Stimulated activated CD8-positive, alpha-beta memory T cell treated with anti-CD3 and anti-CD28 coated beads, Interleukin-4, amount 100 ng/mL, for 4 hours (primary cell): ENCODE measurements at regions not wholly inside any gene's neighbourhood (a gene's known extent, or its start where the extent isn't known, plus 50 kb on each side); places are given as distances from the start of the nearest gene placed in this dataset.
A peak's percentile ranks its signal among the peaks of the same experiment; 100 is the strongest.
"Not testable (repeated sequence)": the region's sequence is repeated elsewhere in the genome, so short reads cannot be mapped to it uniquely, and the experiment has no call there.

Experiments used
- DNase-seq, 2 donors: peaks; one replicate each; pipeline ENCODE4 v3.0.0-alpha.2; 2020; ENCODE audit warnings: low read depth in 2 of 2, low spot score in 1 of 2

DNA sequence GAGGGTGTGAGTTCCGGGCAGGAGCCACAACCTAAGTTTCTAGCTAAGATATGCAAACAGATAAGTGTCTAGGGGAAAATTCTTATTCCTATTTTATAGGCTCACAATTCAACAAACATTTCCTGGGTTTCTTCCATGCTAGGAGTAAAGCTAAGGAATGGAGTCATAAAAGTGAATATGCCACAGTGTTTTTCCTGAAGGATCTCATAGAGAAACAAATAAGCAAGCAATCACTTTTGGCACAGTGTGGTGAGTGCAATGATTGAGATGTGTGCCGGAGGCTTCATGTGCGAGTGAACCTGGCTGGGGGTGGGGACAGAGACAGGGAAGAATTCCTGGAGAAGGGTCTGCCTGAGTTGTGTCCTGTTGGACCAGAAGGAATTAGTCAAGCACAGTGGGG lies 147.4 kb downstream of the TENT5C start:
- no peak for DNase-seq

DNA sequence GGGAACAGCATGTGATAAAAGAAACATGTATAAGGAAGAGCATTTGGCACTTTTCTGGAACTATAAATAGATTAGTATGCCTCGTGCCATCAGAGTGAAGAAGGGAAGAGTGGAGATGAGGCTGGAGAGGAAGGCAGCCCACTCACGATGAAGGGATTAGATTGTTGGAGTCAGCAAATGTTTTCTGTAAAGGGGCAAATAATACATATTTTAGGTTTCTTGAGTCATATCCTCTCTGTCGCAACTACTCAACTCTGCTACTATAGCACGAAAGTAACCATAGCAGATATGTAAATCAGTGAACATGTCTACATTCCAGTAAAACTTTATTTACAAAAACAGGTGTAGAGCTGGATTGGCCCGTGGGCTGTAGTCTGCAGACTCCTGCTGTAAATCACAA lies 147.8 kb downstream of the TENT5C start:
- DNase-seq: no peak

DNA sequence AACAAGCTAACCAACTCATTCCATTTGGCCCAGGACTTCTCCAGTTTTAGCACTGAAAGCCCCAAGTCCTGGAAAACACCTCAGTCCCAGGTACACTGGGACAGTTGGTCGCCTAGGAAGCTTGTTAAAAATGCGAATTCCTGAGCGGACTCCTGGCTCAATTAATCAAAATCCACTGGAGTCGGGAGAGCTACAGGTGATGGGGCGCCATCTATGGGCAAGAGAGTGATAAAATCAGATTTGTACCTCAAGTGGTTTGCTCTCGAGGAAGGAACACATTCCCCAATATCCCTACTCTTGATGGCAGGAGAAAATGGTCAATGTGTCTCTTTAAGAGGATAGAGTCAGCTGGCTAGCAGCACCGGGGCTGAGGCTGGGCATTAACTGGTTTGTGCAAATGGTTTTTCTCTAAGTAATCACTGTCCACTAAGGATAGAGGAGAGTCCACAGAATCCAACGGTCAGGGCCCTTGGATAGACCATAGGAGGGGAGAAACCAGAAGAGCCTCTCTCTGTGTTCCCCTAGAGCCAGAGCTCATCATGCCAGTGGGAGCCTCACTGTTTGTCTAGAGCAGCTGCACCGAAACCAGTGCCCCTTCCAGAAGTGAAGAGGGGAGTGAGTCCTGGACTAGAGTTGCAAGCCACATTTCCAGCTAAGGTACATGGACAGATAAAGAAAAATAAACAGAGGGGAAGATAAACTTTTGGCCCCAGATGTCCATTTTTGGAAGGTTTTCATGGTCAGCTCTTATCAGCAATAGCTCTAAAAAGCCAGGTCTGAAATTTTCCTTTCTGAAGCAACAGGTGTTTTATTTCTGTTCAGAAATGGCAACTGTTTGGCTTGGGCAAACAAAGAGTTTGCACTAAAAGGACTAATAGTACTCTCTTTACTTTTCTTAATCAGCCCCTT lies 148.5 kb downstream of the TENT5C start:
- no peak for DNase-seq

DNA sequence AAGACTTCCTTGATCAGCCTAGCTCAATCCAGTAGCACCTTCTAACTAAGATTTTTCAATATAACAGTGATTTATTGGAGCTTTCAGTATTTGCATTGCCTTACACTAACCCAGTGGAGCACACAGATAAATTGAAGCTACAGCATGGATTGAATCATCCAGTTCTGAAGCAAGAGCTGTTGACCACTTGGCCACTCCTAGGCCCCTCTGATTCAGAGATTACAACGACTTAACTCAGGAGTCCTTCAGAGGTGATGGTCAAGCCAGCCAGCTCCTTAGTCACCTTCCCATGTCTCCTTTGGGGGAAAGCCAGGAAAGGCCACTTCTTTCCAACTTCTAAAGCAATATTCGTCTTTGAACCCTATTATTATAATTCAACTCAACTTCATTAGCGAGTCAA lies 151.8 kb downstream of the TENT5C start:
- no peak for DNase-seq

DNA sequence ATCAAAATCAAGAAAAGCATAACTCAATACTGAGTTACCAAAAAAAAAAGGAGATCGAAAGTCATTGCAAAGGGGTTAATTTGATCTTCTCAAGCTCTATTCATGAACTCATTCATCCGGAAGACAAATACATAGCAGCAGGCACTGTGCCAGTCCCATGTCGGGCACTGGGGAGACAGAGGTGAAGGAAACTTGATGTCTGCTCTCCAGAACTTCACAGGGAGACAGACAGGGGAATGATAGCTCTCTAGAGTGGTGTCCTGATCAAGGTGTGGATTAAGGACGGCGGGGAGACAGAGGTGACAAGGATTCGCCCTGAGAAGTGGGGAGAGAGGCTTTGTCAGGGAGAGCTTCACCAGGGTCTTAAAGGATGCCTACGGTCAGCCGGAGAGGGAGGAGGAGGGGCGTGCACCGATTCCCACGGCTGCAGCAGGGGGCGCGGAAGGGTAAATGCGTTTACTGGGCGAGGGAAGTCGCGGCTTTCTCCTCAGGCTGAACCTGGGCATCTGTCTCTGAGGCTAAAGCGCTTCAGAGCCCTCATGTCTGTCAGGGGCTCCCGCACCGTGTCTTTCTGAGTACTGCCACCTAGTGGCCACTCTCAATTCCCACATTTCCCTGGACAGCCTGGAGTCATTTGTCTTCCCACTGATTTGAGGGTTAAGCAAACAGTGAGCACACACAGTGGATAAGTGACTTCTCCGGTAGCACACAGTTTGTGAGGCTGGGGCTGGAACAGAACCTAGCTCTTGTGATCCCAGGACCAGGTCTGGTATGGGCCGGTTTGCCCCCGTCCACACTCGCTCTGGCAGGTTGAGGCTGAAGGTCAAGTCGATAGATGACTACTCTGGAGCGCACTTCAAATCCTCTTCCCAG lies 152.8 kb downstream of the TENT5C start:
- peak; percentile 20 to 22 for DNase-seq

DNA sequence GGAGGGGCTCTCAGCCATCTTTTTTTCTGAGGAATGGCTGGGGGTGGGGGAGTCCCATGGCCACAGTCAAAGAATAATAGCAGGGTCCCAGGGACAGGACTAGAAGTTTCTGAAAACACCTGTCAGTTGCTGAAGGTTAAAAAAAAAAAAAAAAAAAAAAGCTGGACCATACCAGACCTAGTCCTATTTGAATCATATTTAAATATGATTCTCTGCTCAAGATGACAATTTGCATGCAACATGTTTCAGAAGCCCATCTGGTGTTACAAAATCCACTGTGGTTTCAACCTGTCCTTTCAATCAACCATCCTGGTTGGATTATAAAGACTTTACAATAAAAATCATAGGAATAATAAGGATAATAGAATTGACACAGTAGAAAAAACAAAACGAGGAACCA lies 153.7 kb downstream of the TENT5C start:
- DNase-seq: no peak

DNA sequence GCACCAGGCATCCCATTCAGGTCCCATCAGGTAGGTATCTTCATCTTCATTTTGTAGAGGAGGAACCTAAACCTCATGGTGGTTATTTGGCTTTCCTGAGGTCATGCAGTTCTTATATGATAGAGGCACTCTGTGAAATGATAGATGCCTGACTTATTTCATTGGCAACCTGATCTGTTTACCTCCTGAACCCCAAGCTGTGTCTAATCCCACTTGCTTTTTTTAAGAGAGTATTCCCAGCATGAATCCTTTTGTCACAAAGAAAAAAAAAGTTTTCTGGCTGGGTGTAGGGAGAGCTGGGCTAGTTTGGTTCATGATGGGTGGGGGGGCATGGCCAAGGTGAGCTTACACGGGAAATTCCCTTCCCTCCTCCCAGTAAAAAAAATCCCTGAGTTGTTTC lies 154.2 kb downstream of the TENT5C start:
- no peak for DNase-seq

DNA sequence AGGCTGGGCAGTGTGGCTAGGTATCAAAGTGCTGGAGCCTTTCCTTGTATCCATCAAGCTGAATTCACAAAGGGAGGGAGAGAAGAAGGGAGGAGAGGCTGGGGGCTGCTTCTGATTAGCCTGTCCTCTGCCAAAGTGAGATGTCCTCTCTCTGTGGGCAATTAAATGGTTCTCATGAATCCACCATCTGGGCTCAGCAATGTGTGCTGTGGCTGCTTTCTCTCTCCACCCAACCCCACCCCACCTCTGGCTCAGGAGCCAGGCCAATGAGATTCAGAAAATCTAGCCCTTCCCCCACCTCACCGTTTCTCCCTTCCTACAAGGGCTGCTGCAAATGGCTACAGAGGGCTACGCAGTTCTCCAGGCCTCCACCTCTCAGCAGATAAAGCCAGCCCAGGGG lies 154.6 kb downstream of the TENT5C start:
- no peak for DNase-seq

DNA sequence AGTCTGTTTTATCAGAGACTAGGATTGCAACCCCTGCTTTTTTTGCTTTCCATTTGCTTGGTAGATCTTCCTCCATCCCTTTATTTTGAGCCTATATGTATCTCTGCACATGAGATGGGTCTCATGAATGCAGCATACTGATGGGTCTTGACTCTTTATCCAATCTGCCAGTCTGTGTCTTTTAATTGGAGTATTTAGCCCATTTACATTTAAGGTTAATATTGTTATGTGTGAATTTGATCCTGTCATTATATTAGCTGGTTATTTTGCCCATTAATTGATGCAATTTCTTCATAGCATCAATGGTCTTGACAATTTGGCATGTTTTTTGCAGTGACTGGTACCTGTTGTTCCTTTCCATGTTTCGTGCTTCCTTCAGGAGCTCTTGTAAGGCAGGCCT lies 161.7 kb downstream of the GDAP2 start:
- DNase-seq: not testable (repeated sequence)

DNA sequence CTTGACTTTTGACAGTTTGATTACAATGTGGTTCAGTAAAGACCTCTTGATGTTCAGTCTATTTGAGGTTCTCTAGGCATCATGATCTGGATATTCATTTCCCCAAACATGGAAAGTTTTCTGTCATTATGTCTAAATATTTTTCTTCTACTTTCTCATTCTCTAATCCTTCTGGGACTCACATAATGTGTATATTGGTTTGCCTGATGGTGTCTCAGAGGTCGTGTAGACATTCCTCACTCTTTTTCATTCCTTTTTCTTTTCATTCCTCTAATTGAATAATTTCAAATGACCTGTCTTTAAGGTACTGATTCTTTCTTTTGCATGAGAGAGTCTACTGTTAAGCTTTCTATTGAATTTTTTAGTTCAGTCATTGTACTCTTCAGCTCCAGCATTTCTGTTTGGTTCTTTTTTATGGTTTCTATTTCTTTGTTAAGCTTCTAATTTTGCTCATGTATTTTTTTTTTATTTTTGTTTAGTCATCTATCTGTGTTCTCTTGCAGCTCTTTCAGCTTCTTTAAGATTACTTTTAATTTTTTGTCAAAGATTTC lies 158.4 kb downstream of the GDAP2 start:
- DNase-seq: no peak

DNA sequence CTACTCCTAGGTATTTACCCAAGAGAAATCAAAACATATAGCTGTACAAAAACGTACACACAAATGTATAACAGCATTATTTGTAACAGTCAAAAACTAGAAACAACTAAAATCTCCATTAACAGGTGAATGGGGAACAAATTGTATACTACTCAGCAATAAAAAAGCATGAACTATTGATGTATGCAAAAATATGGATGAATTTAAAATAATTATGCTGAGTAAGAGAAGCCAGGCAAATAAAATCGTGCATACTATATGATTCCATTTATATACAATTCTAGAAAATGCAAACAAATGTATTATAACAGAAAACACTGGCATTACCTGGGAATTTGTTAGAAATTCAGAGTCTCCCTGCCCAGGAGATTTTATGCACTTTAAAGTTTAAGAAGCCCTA lies 150.1 kb downstream of the GDAP2 start:
- no peak for DNase-seq

DNA sequence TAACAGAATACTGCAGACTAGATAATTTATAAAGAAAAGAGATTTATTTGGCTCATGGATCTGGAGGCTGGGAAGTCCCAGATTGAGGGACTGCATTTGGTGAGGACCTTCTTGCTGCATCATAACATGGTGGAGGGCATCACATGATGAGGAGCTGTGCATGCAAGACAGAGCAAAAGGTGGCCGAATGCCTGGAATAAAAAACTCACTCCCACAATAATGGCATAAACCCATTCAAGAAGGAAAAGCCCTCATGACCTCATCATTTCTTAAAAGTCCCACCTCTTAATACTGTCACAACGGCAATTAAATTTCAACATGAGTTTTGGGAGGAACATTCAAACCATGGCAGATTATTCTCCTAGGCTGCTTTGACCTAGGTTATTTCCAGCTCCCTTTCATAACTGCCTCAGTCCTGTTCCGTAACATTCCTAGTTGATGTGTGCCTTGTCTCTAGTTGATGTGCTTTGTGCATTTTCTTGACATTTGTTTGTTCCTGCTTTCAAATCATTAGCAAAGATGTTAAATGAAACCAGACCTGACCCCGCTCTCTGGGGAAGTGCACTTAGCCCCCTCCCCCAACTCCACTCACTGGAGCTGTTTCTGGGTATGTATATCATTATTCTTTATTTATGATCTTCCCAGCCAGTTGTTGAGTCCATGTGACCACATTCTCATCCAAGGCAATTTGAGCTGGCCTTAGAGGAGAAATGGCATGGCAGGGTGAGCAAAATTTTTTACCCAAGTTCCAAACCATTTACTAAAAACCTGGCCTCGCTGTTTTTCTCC lies 148.5 kb downstream of the GDAP2 start:
- DNase-seq: no peak

DNA sequence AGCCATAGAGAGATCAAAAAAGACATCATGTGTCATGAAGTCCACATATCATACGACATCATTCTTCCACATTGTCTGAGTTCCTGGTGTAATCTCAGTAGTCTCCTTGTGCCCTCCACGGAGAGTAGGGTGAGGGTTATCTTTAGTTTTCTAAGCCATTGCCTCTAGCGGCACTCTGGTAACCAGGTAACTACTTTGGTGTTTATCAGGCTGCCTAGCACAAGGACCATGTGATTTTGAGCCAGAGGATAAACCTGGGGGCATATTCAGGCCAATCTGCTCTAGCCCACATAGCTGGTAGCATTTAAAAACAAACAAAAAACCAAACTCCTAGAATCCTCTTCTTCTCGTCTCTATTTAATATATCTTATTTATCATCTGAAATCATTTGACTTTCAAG lies 147.4 kb downstream of the GDAP2 start:
- DNase-seq: no peak

DNA sequence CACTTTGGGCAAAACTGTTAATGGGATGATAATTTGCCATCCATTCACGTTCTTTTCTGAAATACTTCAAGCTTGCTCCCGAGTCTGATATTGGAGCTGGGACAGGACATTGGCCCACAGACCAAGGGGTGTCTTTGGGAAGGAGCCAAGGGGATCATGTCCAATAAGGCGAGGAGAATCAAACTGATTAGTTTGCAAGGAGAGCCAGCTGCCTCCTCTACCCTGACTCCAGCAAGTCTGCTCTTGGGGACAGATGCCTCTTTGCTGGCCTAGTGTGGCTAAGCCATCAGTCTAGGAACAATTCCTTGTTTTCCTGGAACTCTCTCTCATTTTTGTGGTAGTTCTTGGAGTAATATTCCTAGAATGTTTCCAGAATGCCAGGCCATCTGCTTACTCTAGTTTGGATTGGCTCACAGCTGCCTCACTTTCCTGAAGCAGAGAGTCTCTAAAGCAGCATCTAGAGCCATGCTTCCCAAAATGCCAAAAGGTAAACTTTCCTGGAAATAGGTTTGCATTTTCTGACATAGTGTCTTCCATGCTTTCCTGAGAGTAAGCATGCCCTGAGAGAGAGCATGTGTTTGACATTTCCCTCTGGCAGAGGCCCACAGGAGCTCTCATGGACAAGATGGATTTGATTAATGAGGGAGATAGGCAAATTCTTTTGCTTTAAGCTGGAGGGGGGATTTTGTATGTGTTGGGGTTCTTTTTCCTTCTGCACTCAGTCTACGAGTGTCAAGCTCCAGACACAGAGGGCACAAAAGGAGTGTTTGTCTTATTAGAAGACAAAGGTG lies 145.6 kb downstream of the GDAP2 start:
- DNase-seq: no peak

DNA sequence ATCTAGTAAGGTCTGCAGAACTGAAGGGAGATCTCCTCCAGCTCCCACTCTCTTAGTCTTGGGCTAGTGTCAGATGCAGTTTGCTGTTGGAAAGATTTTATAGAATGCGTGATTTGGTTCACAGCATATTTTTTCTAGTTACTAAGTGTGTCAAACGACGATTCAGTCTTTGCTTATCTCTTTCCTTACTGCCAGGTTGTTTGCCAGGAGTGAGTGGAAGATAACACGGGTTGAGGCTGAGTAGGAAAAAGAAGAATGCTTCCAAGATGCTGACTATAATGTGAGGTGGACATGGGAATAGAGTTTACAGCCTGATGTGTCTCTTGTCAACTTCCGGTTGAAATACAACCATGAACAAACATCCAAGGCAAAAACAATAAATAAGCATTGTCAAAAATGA lies 141.4 kb downstream of the GDAP2 start:
- no peak for DNase-seq

DNA sequence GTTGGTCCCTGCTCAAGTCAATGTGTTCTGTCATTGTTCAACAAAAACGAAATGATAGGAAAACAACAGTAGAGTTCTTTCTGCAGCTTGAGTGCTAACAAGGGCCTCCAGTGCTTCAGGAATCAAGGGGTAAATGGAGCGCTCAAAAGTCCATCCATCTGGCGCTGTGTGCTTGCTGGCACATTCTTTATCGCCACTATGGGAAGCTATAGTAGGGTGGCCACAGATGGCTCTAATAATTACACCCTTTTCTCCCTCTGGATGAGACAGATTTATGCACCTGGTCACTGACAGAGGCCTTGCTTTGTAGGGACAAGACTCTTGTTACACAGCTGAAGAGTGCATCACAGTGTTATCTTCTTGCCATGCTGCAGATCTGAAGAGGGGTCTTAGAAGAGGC lies 136.0 kb downstream of the GDAP2 start:
- no peak for DNase-seq

DNA sequence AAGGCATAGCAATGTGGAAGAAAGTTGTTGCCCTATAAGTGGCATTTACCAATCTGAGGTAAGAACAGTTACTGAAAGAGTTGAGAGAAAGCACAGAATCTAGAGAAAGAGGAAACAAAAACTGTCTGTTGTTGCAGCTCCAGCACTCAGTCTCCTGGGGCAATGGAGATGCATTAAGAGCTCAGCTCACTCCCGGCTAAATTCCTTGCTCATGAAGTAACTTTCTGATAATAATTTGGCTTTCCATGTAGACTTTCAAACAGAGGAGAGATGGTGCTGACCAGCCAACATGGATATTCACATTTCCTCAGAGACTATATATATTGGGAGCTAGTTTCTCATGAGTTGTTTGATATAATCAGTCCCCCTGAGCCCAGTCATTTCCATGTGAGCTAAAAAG lies 135.3 kb downstream of the GDAP2 start:
- no peak for DNase-seq

DNA sequence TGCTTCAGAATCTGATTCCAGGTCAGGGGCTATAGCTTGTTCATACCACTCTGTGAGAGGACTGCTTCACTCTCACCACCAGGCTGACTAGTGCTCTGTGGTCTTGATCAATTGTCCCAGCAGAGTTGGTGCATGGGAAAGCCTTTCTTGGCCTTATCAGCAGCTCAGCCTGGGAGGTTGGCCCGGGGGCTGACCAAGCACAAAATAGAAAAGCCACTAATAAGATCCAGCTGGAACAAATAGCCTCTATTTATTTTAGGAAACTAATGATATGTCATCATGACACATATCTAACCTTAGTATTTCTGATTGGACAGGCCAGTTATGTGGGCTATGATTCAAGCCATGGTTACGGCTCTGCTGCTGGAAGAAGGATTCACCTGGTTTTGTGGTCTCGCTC lies 134.2 kb downstream of the GDAP2 start:
- no peak for DNase-seq

DNA sequence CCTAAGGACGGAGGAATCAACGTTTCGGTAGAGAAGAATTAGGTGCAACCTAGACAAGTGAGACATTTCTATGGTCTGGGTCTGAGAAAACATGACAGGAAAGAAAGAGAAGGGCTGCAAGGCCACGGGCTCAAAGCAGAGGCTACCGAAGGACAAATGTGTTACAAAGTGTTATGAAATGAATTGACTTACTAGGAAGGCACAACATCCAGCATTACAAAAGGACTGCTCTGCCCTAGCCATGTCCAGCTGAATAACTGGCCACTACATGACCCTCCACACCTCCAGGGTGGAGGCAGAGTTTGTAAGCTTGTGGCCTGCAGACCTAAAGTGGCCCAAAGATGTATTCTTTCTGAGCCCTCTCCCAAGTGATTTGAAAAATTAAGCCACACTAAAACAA lies 133.6 kb downstream of the GDAP2 start:
- DNase-seq: no peak

DNA sequence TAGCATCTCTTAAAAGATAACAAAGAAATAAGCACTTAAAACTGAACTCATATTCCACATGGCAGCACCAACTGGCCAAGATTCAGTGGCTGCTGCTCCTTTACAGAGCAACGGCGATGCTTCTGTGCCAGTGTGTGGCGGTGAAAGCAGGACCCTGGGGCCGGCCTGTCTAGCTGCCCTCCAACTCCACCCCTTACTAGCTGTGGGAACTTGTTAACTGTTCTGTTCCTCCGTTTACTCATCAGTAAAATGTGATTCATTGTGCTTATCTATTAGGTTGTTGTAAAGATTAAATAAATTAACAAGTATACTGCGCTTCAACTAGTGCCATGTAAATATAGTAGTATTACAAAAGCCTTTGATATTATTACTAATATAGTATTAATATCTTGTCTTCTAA lies 133.2 kb downstream of the GDAP2 start:
- DNase-seq: no peak
